ENCODE measurements at regions not wholly inside any gene's neighbourhood (a gene's known extent, or its start where the extent isn't known, plus 50 kb on each side); places are given as distances from the start of the nearest gene placed in this dataset.

- no peak for DNase-seq (ENCODE audit: low spot score)
These were observed 648.5 kb upstream of the WWC1 start for GRCh38 chr5:167642779-167643517.

GRCh38 chr5:167643631-167644280 lies 647.7 kb upstream of the WWC1 start:
- no peak for DNase-seq (ENCODE audit: low spot score)

- DNase-seq (ENCODE audit: low spot score): no peak
These were observed 646.8 kb upstream of the WWC1 start for GRCh38 chr5:167644619-167645018.

GRCh38 chr5:167649471-167649870 lies 642.0 kb upstream of the WWC1 start:
- no peak for DNase-seq (ENCODE audit: low spot score)

- DNase-seq (ENCODE audit: low spot score): no peak
These were observed 638.8 kb upstream of the WWC1 start for GRCh38 chr5:167652690-167653089.

- DNase-seq (ENCODE audit: low spot score): no peak
These were observed 637.8 kb upstream of the WWC1 start for GRCh38 chr5:167653645-167654106.

GRCh38 chr5:167657016-167657415 lies 634.4 kb upstream of the WWC1 start:
- DNase-seq (ENCODE audit: low spot score): no peak

GRCh38 chr5:167658889-167659288 lies 632.6 kb upstream of the WWC1 start:
- no peak for DNase-seq (ENCODE audit: low spot score)

- DNase-seq (ENCODE audit: low spot score): no peak
These were observed 629.8 kb upstream of the WWC1 start for GRCh38 chr5:167661605-167662004.

- no peak for DNase-seq (ENCODE audit: low spot score)
These were observed 627.1 kb upstream of the WWC1 start for GRCh38 chr5:167664222-167664804.

GRCh38 chr5:167665841-167666375 lies 625.5 kb upstream of the WWC1 start:
- DNase-seq (ENCODE audit: low spot score): no peak

- no peak for DNase-seq (ENCODE audit: low spot score)
These were observed 620.3 kb upstream of the WWC1 start for GRCh38 chr5:167671176-167671575.

GRCh38 chr5:167673942-167674341 lies 617.5 kb upstream of the WWC1 start:
- DNase-seq (ENCODE audit: low spot score): no peak

GRCh38 chr5:167678481-167678880 lies 613.0 kb upstream of the WWC1 start:
- DNase-seq (ENCODE audit: low spot score): no peak

GRCh38 chr5:167684251-167684650 lies 607.2 kb upstream of the WWC1 start:
- no peak for DNase-seq (ENCODE audit: low spot score)

GRCh38 chr5:167688341-167689130 lies 602.9 kb upstream of the WWC1 start:
- DNase-seq (ENCODE audit: low spot score): no peak

GRCh38 chr5:167694325-167695147 lies 596.9 kb upstream of the WWC1 start:
- DNase-seq (ENCODE audit: low spot score): no peak

- no peak for DNase-seq (ENCODE audit: low spot score)
These were observed 594.7 kb upstream of the WWC1 start for GRCh38 chr5:167696558-167697314.

- DNase-seq (ENCODE audit: low spot score): no peak
These were observed 592.0 kb upstream of the WWC1 start for GRCh38 chr5:167699432-167699831.

- DNase-seq (ENCODE audit: low spot score): no peak
These were observed 590.4 kb upstream of the WWC1 start for GRCh38 chr5:167701051-167701450.

- DNase-seq (ENCODE audit: low spot score): no peak
These were observed 589.4 kb upstream of the WWC1 start for GRCh38 chr5:167702014-167702413.
